Stomach (tissue), 8 donors: ENCODE measurements at regions not wholly inside any gene's neighbourhood (a gene's known extent, or its start where the extent isn't known, plus 50 kb on each side); places are given as distances from the start of the nearest gene placed in this dataset.

Experiments
- DNase-seq, 2 donors: peaks; one replicate each; pipeline versions ENCODE4 v3.0.0 to v3.0.0-alpha.2; 2013 to 2019
- H3K27ac ChIP-seq, 5 donors: fragments of 200-600 bp in 4 of 5; sonication (generic) in 4 of 5; one replicate each; pipeline ENCODE4 v1.5.1; 2013 to 2019; ENCODE audit warnings: mild to moderate bottlenecking in 1 of 5, moderate library complexity in 1 of 5
- H3K27me3 ChIP-seq, 3 donors: fragments of 200-600 bp; sonication (generic); one replicate each; pipeline ENCODE4 v1.5.1; 2017 to 2019; ENCODE audit warnings: mixed run types in 1 of 3
- H3K36me3 ChIP-seq, 4 donors: fragments of 200-600 bp; sonication (generic); 1 replicate in 3 of 4; 2 replicates in 1 of 4; pipeline ENCODE4 v1.5.1; 2016 to 2019
- H3K4me1 ChIP-seq, 4 donors: fragments of 200-600 bp; sonication (generic); one replicate each; pipeline ENCODE4 v1.5.1; 2016 to 2019
- H3K4me3 ChIP-seq, 4 donors: fragments of 200-600 bp; sonication (generic) in 3 of 4; one replicate each; pipeline ENCODE4 v1.5.1; 2016 to 2019; ENCODE audit warnings: mild to moderate bottlenecking in 1 of 4
- H3K9me3 ChIP-seq, 4 donors: fragments of 200-600 bp; sonication (generic); one replicate each; pipeline ENCODE4 v1.5.1; 2016 to 2019
- CTCF ChIP-seq, 7 experiments: fragments of 450-650 bp in 4 of 7; fragments of 200-600 bp in 3 of 7; sonication (generic) in 3 of 7; IDR thresholded peaks; one replicate each; pipeline ENCODE4 v1.5.1; 2016 to 2019; ENCODE audit warnings: antibody characterized with exemption in 7 of 7, control low read depth in 2 of 7, mild to moderate bottlenecking in 1 of 7
- EP300 ChIP-seq: sonication (generic); formaldehyde crosslinking; IDR thresholded peaks from one replicate; pipeline ENCODE4 v1.6.1; 2017; ENCODE audit warnings: antibody characterized with exemption
- POLR2A ChIP-seq, 4 donors: fragments of 450-650 bp; IDR thresholded peaks; one replicate each; pipeline ENCODE4 v1.6.1; 2016; ENCODE audit warnings: antibody characterized with exemption in 4 of 4, control low read depth in 2 of 4, mild to moderate bottlenecking in 1 of 4, moderate library complexity in 1 of 4
- POLR2AphosphoS5 ChIP-seq, 3 donors: sonication (generic); formaldehyde crosslinking; IDR thresholded peaks; one replicate each; pipeline ENCODE4 v1.6.1; 2016; ENCODE audit warnings: antibody characterized with exemption in 3 of 3
- WGBS, 5 donors: extraction: QIAGEN DNeasy Blood & Tissue Kit in 3 of 5; methylation state at CpG; one replicate each; pipeline versions ENCODE4 v1.1.5 to v1.1.7; 2013 to 2018; 5-methylcytosine and 5-hydroxymethylcytosine counted together
- intact Hi-C: fragments of 100-400 bp; cut with DNase I; formaldehyde crosslinking; loops from one replicate; pipeline ENCODE4 v1.15.1; 2023; ENCODE audit warnings: low total_unique reads
- donor health status: healthy with polysubstance abuse.
- donor health status: Bipolar disorder and iron deficiency.
- donor health status: healthy.

- Histone ChIP-seq H3K36me3 (no peaks in the 10 kb centered on the region), H3K27ac (no peak overlapping the region), H3K4me3 (no peak overlapping the region), H3K9me3 (no peaks in the 10 kb centered on the region), H3K27me3 (no peaks in the 10 kb centered on the region), H3K4me1 (no peaks in the 10 kb centered on the region)
- no peak for DNase-seq
- WGBS, 5 donors, result 46 to 61% (median 53%) methylated on average over 3 of the region's 3 CpGs
- no peak for TF ChIP-seq EP300
- no peak for TF ChIP-seq POLR2AphosphoS5 (IDR thresholded peaks at IDR 0.05)
- no peak for TF ChIP-seq CTCF (IDR thresholded peaks at IDR 0.05)
- intact Hi-C loops, result no loop called here
These were observed 125.4 kb upstream of the SPATA16 start for GRCh38 chr3:173266441-173266840.

GRCh38 chr3:173258697-173259096, 117.7 kb upstream of the SPATA16 start:
- no peak for TF ChIP-seq EP300
- TF ChIP-seq CTCF (IDR thresholded peaks at IDR 0.05), result no peak
- no peak for TF ChIP-seq POLR2A (IDR thresholded peaks at IDR 0.05)
- no peak for TF ChIP-seq POLR2AphosphoS5 (IDR thresholded peaks at IDR 0.05)
- Histone ChIP-seq H3K36me3 (no peaks in the 10 kb centered on the region), H3K4me1 (no peaks in the 10 kb centered on the region), H3K27me3 (no peaks in the 10 kb centered on the region), H3K4me3 (no peak overlapping the region), H3K27ac (no peak overlapping the region), H3K9me3 (no peaks in the 10 kb centered on the region)
- no peak for DNase-seq
- WGBS, 5 donors, result 49 to 68% (median 59%) methylated on average over 1 of the region's 1 CpG
- intact Hi-C loops, result no loop called here

- Histone ChIP-seq H3K4me1 (no peaks in the 10 kb centered on the region), H3K27me3 (no peaks in the 10 kb centered on the region), H3K9me3 (no peaks in the 10 kb centered on the region), H3K4me3 (no peak overlapping the region), H3K27ac (no peak overlapping the region), H3K36me3 (no peaks in the 10 kb centered on the region)
- no peak for DNase-seq
- TF ChIP-seq CTCF (IDR thresholded peaks at IDR 0.05) (no peak), POLR2A (IDR thresholded peaks at IDR 0.05) (no peak), POLR2AphosphoS5 (IDR thresholded peaks at IDR 0.05) (no peak), EP300 (no peak)
- intact Hi-C loops, result no loop called here
- WGBS, 5 donors, result 78 to 90% (median 85%) methylated on average over 4 of the region's 4 CpGs
These were observed 116.8 kb upstream of the SPATA16 start for GRCh38 chr3:173257797-173258196.

- intact Hi-C loops, result no loop called here
- WGBS, 5 donors, result 63 to 82% (median 79%) methylated on average over 5 of the region's 5 CpGs
These were observed 114.5 kb upstream of the SPATA16 start for GRCh38 chr3:173255555-173255954.

More at GRCh38 chr3:173255555-173255954, 114.5 kb upstream of the SPATA16 start:
- Histone ChIP-seq H3K36me3 (no peaks in the 10 kb centered on the region), H3K27ac (no peak overlapping the region), H3K9me3 (no peaks in the 10 kb centered on the region), H3K4me3 (no peak overlapping the region), H3K4me1 (no peaks in the 10 kb centered on the region), H3K27me3 (no peaks in the 10 kb centered on the region)
- DNase-seq, result no peak
- TF ChIP-seq CTCF (IDR thresholded peaks at IDR 0.05) (no peak), POLR2AphosphoS5 (IDR thresholded peaks at IDR 0.05) (no peak), EP300 (no peak), POLR2A (IDR thresholded peaks at IDR 0.05) (no peak)
